ENCODE measurements at regions not wholly inside any gene's neighbourhood (a gene's known extent, or its start where the extent isn't known, plus 50 kb on each side); places are given as distances from the start of the nearest gene placed in this dataset.

- no peak overlapping the region for H3K4me3 ChIP-seq (ENCODE audit: low read depth in 2 of 2, low read length in 2 of 2)
- H3K9me3 ChIP-seq (ENCODE audit: control insufficient read depth, insufficient read depth, low read depth, low read length), result no peaks in the 10 kb centered on the region
- POLR2A ChIA-PET, result no interaction called here
- TF ChIP-seq REST (IDR thresholded peaks at IDR 0.05; ENCODE audit: insufficient read depth in 1 of 2, low read depth in 2 of 2, low read length in 1 of 2) (no peak), CTCF (IDR thresholded peaks at IDR 0.05) (no peak), TCF7L2 (IDR thresholded peaks at IDR 0.05; ENCODE audit: low read depth, low read length) (no peak), SIN3A (IDR thresholded peaks at IDR 0.05; ENCODE audit: borderline replicate concordance, insufficient read depth, low read depth, low read length) (no peak), POLR2AphosphoS5 (IDR thresholded peaks at IDR 0.05; ENCODE audit: low read depth, low read length) (no peak)
- H3K27me3 ChIP-seq (ENCODE audit: control insufficient read depth, insufficient read depth, low read length), result no peaks in the 10 kb centered on the region
- in situ Hi-C loops (cut with HindIII; ENCODE audit: low pct_unique_long_range_greater_than_20kb, low sequenced_read_pairs) (no loop called here), intact Hi-C loops (cut with micrococcal nuclease; ENCODE audit: unreplicated experiment) (no loop called here)
- no peaks in the 10 kb centered on the region for H3K4me1 ChIP-seq (ENCODE audit: control insufficient read depth, insufficient read depth, low read length)
- H3K27ac ChIP-seq (ENCODE audit: low read length), result no peak overlapping the region
- ATAC-seq (no peak), DNase-seq (ENCODE audit: low read depth, low spot score) (no peak)
- CTCF ChIA-PET, result no interaction called here
- BruUV-seq (replicated peaks), result no TSS peak
- no peaks in the 10 kb centered on the region for H3K36me3 ChIP-seq (ENCODE audit: control insufficient read depth, insufficient read depth, low read length)
These were observed 665.2 kb downstream of the TBC1D4 start for GRCh38 chr13:74816737-74817136.

DNA sequence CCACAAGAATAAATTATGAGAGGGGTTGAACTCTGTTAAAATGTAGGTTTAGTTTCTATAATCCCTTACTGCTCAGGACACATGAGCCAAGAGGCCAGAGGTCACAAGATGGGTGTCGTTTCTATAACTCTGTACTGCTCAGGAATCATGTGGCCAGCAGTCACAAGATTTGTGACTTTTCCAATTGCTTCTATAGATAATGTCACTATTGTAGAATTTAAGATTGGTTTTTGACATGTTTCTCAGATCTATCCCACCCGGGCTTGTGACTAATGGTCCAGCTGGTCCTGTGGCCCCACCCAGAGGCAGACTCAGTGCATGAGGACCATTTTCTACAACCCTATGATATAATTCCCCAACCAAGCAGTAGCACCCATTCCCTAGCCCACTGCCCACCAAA lies 662.0 kb upstream of the KLF12 start:
- no peaks in the 10 kb centered on the region for H3K36me3 ChIP-seq (ENCODE audit: control insufficient read depth, insufficient read depth, low read length)
- ATAC-seq (no peak), DNase-seq (ENCODE audit: low read depth, low spot score) (no peak)
- CTCF ChIA-PET, result no interaction called here
- no peaks in the 10 kb centered on the region for H3K4me1 ChIP-seq (ENCODE audit: control insufficient read depth, insufficient read depth, low read length)
- H3K4me3 ChIP-seq (ENCODE audit: low read depth in 2 of 2, low read length in 2 of 2), result no peak overlapping the region
- intact Hi-C loops (cut with micrococcal nuclease; ENCODE audit: unreplicated experiment), result no loop called here
- POLR2A ChIA-PET, result no interaction called here
- no peak overlapping the region for H3K27ac ChIP-seq (ENCODE audit: low read length)
- no TSS peak for BruUV-seq (replicated peaks)
- TF ChIP-seq TCF7L2 (IDR thresholded peaks at IDR 0.05; ENCODE audit: low read depth, low read length), result no peak
- no peak for TF ChIP-seq CTCF (IDR thresholded peaks at IDR 0.05)
- TF ChIP-seq POLR2AphosphoS5 (IDR thresholded peaks at IDR 0.05; ENCODE audit: low read depth, low read length), result no peak
- no peak for TF ChIP-seq REST (IDR thresholded peaks at IDR 0.05; ENCODE audit: insufficient read depth in 1 of 2, low read depth in 2 of 2, low read length in 1 of 2)
- no peak for TF ChIP-seq SIN3A (IDR thresholded peaks at IDR 0.05; ENCODE audit: borderline replicate concordance, insufficient read depth, low read depth, low read length)
- H3K27me3 ChIP-seq (ENCODE audit: control insufficient read depth, insufficient read depth, low read length), result no peaks in the 10 kb centered on the region
- no peaks in the 10 kb centered on the region for H3K9me3 ChIP-seq (ENCODE audit: control insufficient read depth, insufficient read depth, low read depth, low read length)
- in situ Hi-C loops (cut with HindIII; ENCODE audit: low pct_unique_long_range_greater_than_20kb, low sequenced_read_pairs), result no loop called here

Data from Panc1 (cell line).